Ascending aorta (tissue), 2 donors: ENCODE measurements at regions not wholly inside any gene's neighbourhood (a gene's known extent, or its start where the extent isn't known, plus 50 kb on each side); places are given as distances from the start of the nearest gene placed in this dataset.

Experiments
- DNase-seq, 2 donors: peaks; one replicate each; pipeline ENCODE4 v3.0.0-alpha.2; 2019; ENCODE audit warnings: low spot score in 2 of 2
- H3K27ac ChIP-seq, 2 donors: fragments of 200-600 bp; sonication (generic); one replicate each; pipeline ENCODE4 v1.5.1; 2016 to 2017; ENCODE audit warnings: mild to moderate bottlenecking in 1 of 2
- H3K27me3 ChIP-seq: fragments of 200-600 bp; sonication (generic); one replicate; pipeline ENCODE4 v1.5.1; 2017
- H3K36me3 ChIP-seq, 2 donors: fragments of 200-600 bp; sonication (generic); one replicate each; pipeline ENCODE4 v1.5.1; 2016
- H3K4me1 ChIP-seq, 2 donors: fragments of 200-600 bp; sonication (generic); one replicate each; pipeline ENCODE4 v1.5.1; 2016 to 2017; ENCODE audit warnings: mild to moderate bottlenecking in 1 of 2
- H3K4me3 ChIP-seq, 2 donors: fragments of 200-600 bp; sonication (generic); one replicate each; pipeline ENCODE4 v1.5.1; 2016 to 2017; ENCODE audit warnings: mild to moderate bottlenecking in 1 of 2
- H3K9me3 ChIP-seq, 2 donors: fragments of 200-600 bp; sonication (generic); one replicate each; pipeline ENCODE4 v1.5.1; 2016
- CTCF ChIP-seq, 3 experiments: fragments of 200-600 bp in 2 of 3; fragments of 450-650 bp in 1 of 3; sonication (generic) in 2 of 3; IDR thresholded peaks; one replicate each; pipeline ENCODE4 v1.5.1; 2016 to 2019; ENCODE audit warnings: antibody characterized with exemption in 3 of 3, mild to moderate bottlenecking in 1 of 3, moderate library complexity in 1 of 3
- intact Hi-C: fragments of 100-400 bp; cut with DNase I; formaldehyde crosslinking; loops from one replicate; pipeline ENCODE4 v1.15.1; 2023

- DNase-seq: peak in 1 of 2 donors; percentile 49
- H3K4me1 ChIP-seq: peaks cover 8 to 41% of the 10 kb centered on the region in 2 donors
- H3K9me3 ChIP-seq: no peaks in the 10 kb centered on the region
- no peaks in the 10 kb centered on the region for H3K27me3 ChIP-seq
- peak overlapping the region; percentile 91 to 93 for H3K27ac ChIP-seq
- intact Hi-C loops: loop anchor here (5.0 to 10.0 kb wide), 6 partner anchors 47 to 1030 kb away; partner anchors contain the start of genes MKLN1 and UBE2H
- peaks cover 20 to 30% of the 10 kb centered on the region in 2 donors for H3K36me3 ChIP-seq
- no peak overlapping the region for H3K4me3 ChIP-seq
- TF ChIP-seq CTCF (IDR thresholded peaks at IDR 0.05): no peak
These were observed 161.1 kb upstream of the KLF14 start for GRCh38 chr7:130894909-130895750.

- intact Hi-C loops: loop anchor here (2.0 to 10.0 kb wide), 8 partner anchors 46 to 1031 kb away; partner anchors contain the start of genes MKLN1 and UBE2H
- Histone ChIP-seq H3K4me1 (peaks cover 6 to 41% of the 10 kb centered on the region in 2 donors), H3K27ac (peak overlapping the region; percentile 91 to 93)
These were observed 162.3 kb upstream of the KLF14 start for GRCh38 chr7:130896051-130896881.

GRCh38 chr7:130896898-130897514 lies 163.0 kb upstream of the KLF14 start:
- DNase-seq: peak in 1 of 2 donors; percentile 78
- peak; percentile 86 for TF ChIP-seq CTCF (IDR thresholded peaks at IDR 0.05)
- no peak overlapping the region for H3K4me3 ChIP-seq
- intact Hi-C loops: loop anchor here (2.0 to 10.0 kb wide), 8 partner anchors 45 to 1032 kb away; partner anchors contain the start of genes MKLN1 and UBE2H
- no peaks in the 10 kb centered on the region for H3K27me3 ChIP-seq
- peaks cover 6 to 45% of the 10 kb centered on the region in 2 donors for H3K4me1 ChIP-seq
- no peaks in the 10 kb centered on the region for H3K9me3 ChIP-seq
- H3K36me3 ChIP-seq: peaks cover 15 to 30% of the 10 kb centered on the region in 2 donors
- peak overlapping the region; percentile 91 to 93 for H3K27ac ChIP-seq

More at GRCh38 chr7:130896051-130896881, 162.3 kb upstream of the KLF14 start:
- DNase-seq: peak in 1 of 2 donors; percentile 59
- Histone ChIP-seq H3K9me3 (no peaks in the 10 kb centered on the region), H3K27me3 (no peaks in the 10 kb centered on the region), H3K36me3 (peaks cover 15 to 30% of the 10 kb centered on the region in 2 donors), H3K4me3 (no peak overlapping the region)
- TF ChIP-seq CTCF (IDR thresholded peaks at IDR 0.05): no peak

- peaks cover 4 to 47% of the 10 kb centered on the region in 2 donors for H3K4me1 ChIP-seq
- no peaks in the 10 kb centered on the region for H3K9me3 ChIP-seq
- intact Hi-C loops: loop anchor here (2.0 to 10.0 kb wide), 8 partner anchors 45 to 1033 kb away; partner anchors contain the start of genes MKLN1 and UBE2H
- H3K36me3 ChIP-seq: peaks cover 15 to 35% of the 10 kb centered on the region in 2 donors
- no peaks in the 10 kb centered on the region for H3K27me3 ChIP-seq
- no peak overlapping the region for H3K4me3 ChIP-seq
- DNase-seq: peak in 1 of 2 donors; percentile 65
- H3K27ac ChIP-seq: peak overlapping the region; percentile 91 to 93
- no peak for TF ChIP-seq CTCF (IDR thresholded peaks at IDR 0.05)
These were observed 163.8 kb upstream of the KLF14 start for GRCh38 chr7:130897515-130898419.
